HG02763 (cell line): ENCODE measurements at regions not wholly inside any gene's neighbourhood (a gene's known extent, or its start where the extent isn't known, plus 50 kb on each side); places are given as distances from the start of the nearest gene placed in this dataset.

ENCODE experiments used
- ATAC-seq: cut with Tn5 transposase; IDR thresholded peaks from one replicate; pipeline ENCODE4 v1.9.1; 2021; ENCODE audit warnings: mild to moderate bottlenecking, moderate library complexity; ENCODE audit not compliant: unreplicated experiment

GRCh38 chr13:48842316-48842715 lies 133.4 kb upstream of the FNDC3A start:
- ATAC-seq: no peak

- ATAC-seq: no peak
These were observed 131.9 kb upstream of the FNDC3A start for GRCh38 chr13:48843630-48844380.

- no peak for ATAC-seq
These were observed 131.0 kb upstream of the FNDC3A start for GRCh38 chr13:48844676-48845075.

- no peak for ATAC-seq
These were observed 126.2 kb upstream of the FNDC3A start for GRCh38 chr13:48849515-48849914.

GRCh38 chr13:48851707-48852106 lies 124.0 kb upstream of the FNDC3A start:
- no peak for ATAC-seq

- ATAC-seq: no peak
These were observed 122.6 kb upstream of the FNDC3A start for GRCh38 chr13:48852911-48853727.

- no peak for ATAC-seq
These were observed 122.0 kb upstream of the FNDC3A start for GRCh38 chr13:48853728-48854102.

- ATAC-seq: no peak
These were observed 118.1 kb upstream of the FNDC3A start for GRCh38 chr13:48857576-48857975.

- no peak for ATAC-seq
These were observed 117.4 kb upstream of the FNDC3A start for GRCh38 chr13:48858122-48858902.

- ATAC-seq: no peak
These were observed 116.2 kb upstream of the FNDC3A start for GRCh38 chr13:48859272-48860105.

GRCh38 chr13:48860364-48860763 lies 115.3 kb upstream of the FNDC3A start:
- ATAC-seq: no peak

- no peak for ATAC-seq
These were observed 113.1 kb upstream of the FNDC3A start for GRCh38 chr13:48862572-48862971.

GRCh38 chr13:48864100-48864499 lies 111.6 kb upstream of the FNDC3A start:
- ATAC-seq: no peak

GRCh38 chr13:48866249-48866648 lies 109.5 kb upstream of the FNDC3A start:
- no peak for ATAC-seq

GRCh38 chr13:48873081-48873480 lies 102.6 kb upstream of the FNDC3A start:
- ATAC-seq: no peak

- ATAC-seq: no peak
These were observed 102.1 kb upstream of the FNDC3A start for GRCh38 chr13:48873587-48873986.

GRCh38 chr13:48874165-48874564 lies 101.5 kb upstream of the FNDC3A start:
- no peak for ATAC-seq

GRCh38 chr13:48875047-48875446 lies 100.7 kb upstream of the FNDC3A start:
- ATAC-seq: no peak

- ATAC-seq: no peak
These were observed 99.4 kb upstream of the FNDC3A start for GRCh38 chr13:48876289-48876688.

GRCh38 chr13:48879432-48879831 lies 96.3 kb upstream of the FNDC3A start:
- ATAC-seq: no peak

- no peak for ATAC-seq
These were observed 95.9 kb upstream of the FNDC3A start for GRCh38 chr13:48879854-48880253.
